ENCODE measurements at regions not wholly inside any gene's neighbourhood (a gene's known extent, or its start where the extent isn't known, plus 50 kb on each side); places are given as distances from the start of the nearest gene placed in this dataset.

- POLR2A ChIA-PET: no interaction called here
- no peaks in the 10 kb centered on the region for H3K36me3 ChIP-seq (ENCODE audit: control insufficient read depth in 2 of 2, insufficient read depth in 1 of 2, low read length in 2 of 2)
These were observed 743.2 kb upstream of the GRIA3 start for GRCh38 chrX:122440832-122441231.

GRCh38 chrX:122441451-122441850, 742.6 kb upstream of the GRIA3 start:
- ChIA-PET CTCF (no interaction called here), POLR2A (no interaction called here)
- Histone ChIP-seq H3K36me3 (ENCODE audit: control insufficient read depth in 2 of 2, insufficient read depth in 1 of 2, low read length in 2 of 2) (no peaks in the 10 kb centered on the region), H3K9me3 (ENCODE audit: control insufficient read depth, insufficient read depth, low read depth, low read length) (no peaks in the 10 kb centered on the region), H3K4me1 (ENCODE audit: control insufficient read depth, insufficient read depth, low read length) (no peaks in the 10 kb centered on the region), H3K27ac (ENCODE audit: extremely low read depth, low read depth, low read length) (no peak overlapping the region), H3K4me3 (ENCODE audit: low read depth, low read length) (no peak overlapping the region)
- TF ChIP-seq ZXDB (tag by site-specific recombination; IDR thresholded peaks at IDR 0.05) (no peak), ZNF433 (tag by site-specific recombination; IDR thresholded peaks at IDR 0.05; ENCODE audit: low read depth) (no peak), KLF7 (tag by site-specific recombination; IDR thresholded peaks at IDR 0.05; ENCODE audit: borderline replicate concordance) (no peak), ZNF692 (tag by site-specific recombination; IDR thresholded peaks at IDR 0.05) (no peak), ZNF548 (tag by site-specific recombination; IDR thresholded peaks at IDR 0.05) (no peak), ZBTB7A (tag by site-specific recombination; IDR thresholded peaks at IDR 0.05; ENCODE audit: low read depth) (no peak), INSM2 (tag by site-specific recombination; IDR thresholded peaks at IDR 0.05) (no peak), ZNF292 (tag by site-specific recombination; IDR thresholded peaks at IDR 0.05; ENCODE audit: borderline replicate concordance, low read depth) (no peak), ZNF324 (tag by site-specific recombination; IDR thresholded peaks at IDR 0.05) (no peak), KLF9 (tag by site-specific recombination; IDR thresholded peaks at IDR 0.05; ENCODE audit: low read depth) (no peak), ZNF26 (tag by site-specific recombination; IDR thresholded peaks at IDR 0.05) (no peak), ZNF747 (tag by site-specific recombination; IDR thresholded peaks at IDR 0.05) (no peak), ZNF645 (tag by site-specific recombination; IDR thresholded peaks at IDR 0.05) (no peak), ZNF670 (tag by site-specific recombination; IDR thresholded peaks at IDR 0.05; ENCODE audit: low read depth) (no peak), ZFHX2 (tag by site-specific recombination; conservative IDR thresholded peaks at IDR 0.05) (no peak), ZSCAN30 (tag by site-specific recombination; IDR thresholded peaks at IDR 0.05) (no peak), ZNF707 (tag by site-specific recombination; IDR thresholded peaks at IDR 0.05) (no peak), ZNF48 (tag by site-specific recombination; IDR thresholded peaks at IDR 0.05) (no peak), GFI1B (tag by site-specific recombination; IDR thresholded peaks at IDR 0.05) (no peak)

More at GRCh38 chrX:122440832-122441231, 743.2 kb upstream of the GRIA3 start:
- no peaks in the 10 kb centered on the region for H3K9me3 ChIP-seq (ENCODE audit: control insufficient read depth, insufficient read depth, low read depth, low read length)
- no peak overlapping the region for H3K4me3 ChIP-seq (ENCODE audit: low read depth, low read length)
- TF ChIP-seq EGR2 (tag by site-specific recombination; IDR thresholded peaks at IDR 0.05; ENCODE audit: low read depth) (no peak), PRDM4 (tag by site-specific recombination; IDR thresholded peaks at IDR 0.05) (no peak), ZBTB44 (tag by site-specific recombination; IDR thresholded peaks at IDR 0.05) (no peak), FEZF1 (tag by site-specific recombination; IDR thresholded peaks at IDR 0.05) (no peak)
- H3K27ac ChIP-seq (ENCODE audit: extremely low read depth, low read depth, low read length): no peak overlapping the region
- H3K4me1 ChIP-seq (ENCODE audit: control insufficient read depth, insufficient read depth, low read length): no peaks in the 10 kb centered on the region
- CTCF ChIA-PET: no interaction called here
